K562 (cell line): ENCODE measurements at regions not wholly inside any gene's neighbourhood (a gene's known extent, or its start where the extent isn't known, plus 50 kb on each side); places are given as distances from the start of the nearest gene placed in this dataset.

Experiments
- ATAC-seq: fragments of 200-7000 bp; cut with Tn5 transposase; 3 replicates; pipeline ENCODE4 v1.9.1; 2020; ENCODE audit warnings: moderate library complexity
- BruUV-seq: library from RNA; stranded (reverse); fragments of 400-500 nt; replicated peaks from 2 replicates; lab custom pipeline; 2021; lab: Mats Ljungman, UMichigan
- CTCF ChIA-PET: fragments of 300-600 bp; formaldehyde crosslinking; extraction: SDS; loops from one replicate; lab custom pipeline; 2021; ENCODE audit warnings: low intra/inter-chr PET ratio; lab: Yijun Ruan, JAX
- POLR2A ChIA-PET: fragments of 300-600, 350-650 bp; sonication (Branson Sonifier 250); formaldehyde crosslinking; extraction: SDS; loops from one replicate; lab custom pipeline; 2021; ENCODE audit warnings: antibody characterized with exemption, inconsistent platforms; lab: Yijun Ruan, JAX
- DNase-seq, 4 experiments: peaks; one replicate each; pipeline versions ENCODE4 v3.0.0 to v3.0.0-alpha.2; 2011 to 2018; ENCODE audit warnings: low spot score in 3 of 4, mixed read lengths in 3 of 4; ENCODE audit errors: extremely low read depth in 1 of 4
- FAIRE-seq: peaks from 2 replicates; lab custom pipeline; 2011; peaks lifted over from hg19 to GRCh38; lab: Jason Lieb, UNC
- H2AFZ ChIP-seq: 2 replicates; pipeline ENCODE4 v1.6.0; 2011; ENCODE audit warnings: low read depth, low read length, control low read depth, inconsistent platforms
- H3K27ac ChIP-seq: fragments of 200-600 bp; 3 replicates; pipeline ENCODE4 v1.8.0; 2011; ENCODE audit warnings: low read depth, mild to moderate bottlenecking, control low read depth, inconsistent platforms, low read length, moderate library complexity, mixed read lengths; ENCODE audit errors: extremely low read depth
- H3K27me3 ChIP-seq, 2 experiments: fragments of 300-600 bp in 1 of 2; 2 replicates in 1 of 2; 3 replicates in 1 of 2; pipeline versions ENCODE4 v1.6.0 to v1.8.0; 2011; ENCODE audit warnings: inconsistent platforms in 2 of 2, low read length in 2 of 2, mild to moderate bottlenecking in 1 of 2, mixed read lengths in 1 of 2, moderate library complexity in 1 of 2; ENCODE audit not compliant: control insufficient read depth in 2 of 2, insufficient read depth in 2 of 2
- H3K36me3 ChIP-seq: fragments of 300-600 bp; 3 replicates; pipeline ENCODE4 v1.8.0; 2011; ENCODE audit warnings: mild to moderate bottlenecking, low read length, inconsistent platforms; ENCODE audit not compliant: control insufficient read depth, insufficient read depth
- H3K4me1 ChIP-seq, 2 experiments: fragments of 200-600 bp in 1 of 2; replicated peaks in 1 of 2; 2 replicates in 1 of 2; 3 replicates in 1 of 2; pipeline versions ENCODE4 v1.5.1 to v1.8.0; 2011; ENCODE audit warnings: inconsistent platforms in 2 of 2, low read length in 2 of 2, mild to moderate bottlenecking in 1 of 2, mixed read lengths in 1 of 2, moderate library complexity in 1 of 2; ENCODE audit not compliant: control insufficient read depth in 2 of 2, insufficient read depth in 2 of 2
- H3K4me2 ChIP-seq: 2 replicates; pipeline ENCODE4 v1.6.1; 2011; ENCODE audit warnings: low read length, control low read depth, inconsistent platforms, mixed read lengths; ENCODE audit not compliant: insufficient read depth
- H3K4me3 ChIP-seq: fragments of 200-600 bp; sonication (generic), shearing (Covaris generic); 2 replicates; pipeline ENCODE4 v1.5.1; 2016; ENCODE audit warnings: control low read depth, inconsistent platforms
- H3K79me2 ChIP-seq: fragments of 200-600 bp; 3 replicates; pipeline ENCODE4 v1.8.0; 2011; ENCODE audit warnings: low read length, inconsistent platforms; ENCODE audit not compliant: control insufficient read depth, insufficient read depth
- H3K9ac ChIP-seq, 2 experiments: 2 replicates each; pipeline versions ENCODE4 v1.6.0 to v1.6.1; 2011; ENCODE audit warnings: low read depth in 2 of 2, low read length in 2 of 2, control low read depth in 1 of 2, inconsistent platforms in 1 of 2, mild to moderate bottlenecking in 1 of 2, mixed read lengths in 1 of 2; ENCODE audit not compliant: insufficient read depth in 1 of 2
- H3K9me1 ChIP-seq: one replicate; pipeline ENCODE4 v1.6.0; 2011; ENCODE audit warnings: inconsistent platforms, mild to moderate bottlenecking, low read length, moderate library complexity; ENCODE audit not compliant: control insufficient read depth, insufficient read depth
- H3K9me3 ChIP-seq: replicated peaks from 2 replicates; pipeline ENCODE4 v1.5.1; 2011; ENCODE audit warnings: low read depth, low read length, inconsistent platforms; ENCODE audit not compliant: control insufficient read depth, insufficient read depth
- H4K20me1 ChIP-seq: replicated peaks from 2 replicates; pipeline ENCODE4 v1.6.1; 2011; ENCODE audit warnings: low read length, inconsistent platforms, mixed read lengths; ENCODE audit not compliant: control insufficient read depth, insufficient read depth
- JUNB ChIP-seq: fragments of 450-650 bp; formaldehyde crosslinking; conservative IDR thresholded peaks from 2 replicates; pipeline ENCODE4 v1.4.0; 2020; ENCODE audit warnings: mild to moderate bottlenecking
- MCM3 ChIP-seq: fragments of 450-650 bp; IDR thresholded peaks from 2 replicates; pipeline ENCODE4 v1.6.1; 2016
- SAFB2 ChIP-seq: fragments of 200-400 bp; formaldehyde crosslinking; IDR thresholded peaks from 2 replicates; pipeline ENCODE4 v1.6.1; 2018; ENCODE audit warnings: borderline replicate concordance, low read length, low read depth, moderate library complexity; ENCODE audit not compliant: severe bottlenecking
- SMARCA5 ChIP-seq: fragments of 450-650 bp; IDR thresholded peaks from 2 replicates; pipeline ENCODE4 v1.6.1; 2016
- TGIF2 ChIP-seq: sonication (generic); formaldehyde crosslinking; IDR thresholded peaks from 2 replicates; pipeline ENCODE4 v1.8.1; 2022; ENCODE audit warnings: mild to moderate bottlenecking, missing genetic modification reagents, moderate library complexity
- WGBS: fragments of 100-300 bp; shearing (Covaris generic); methylation state at CpG from one replicate; pipeline ENCODE4 v1.1.6; 2016; ENCODE audit warnings: low coverage, mixed read lengths; ENCODE audit not compliant: insufficient coverage; ENCODE audit errors: missing lambda C conversion rate; 5-methylcytosine and 5-hydroxymethylcytosine counted together
- in situ Hi-C: fragments of 300-500 bp; cut with MboI; formaldehyde crosslinking; loops from 4 replicates; pipeline ENCODE4 v1.15.0; 2018; ENCODE audit warnings: inconsistent platforms, mixed read lengths
- intact Hi-C: fragments of 100-400 bp; cut with micrococcal nuclease; formaldehyde crosslinking; loops from 2 replicates; pipeline ENCODE4 v1.14.2; 2022
- TF ChIP-seq, protein P1 (sequence below): fragments of 450-650 bp; formaldehyde crosslinking; IDR thresholded peaks from 2 replicates; pipeline ENCODE4 v1.4.0; 2022; ENCODE audit warnings: mild to moderate bottlenecking, moderate library complexity
- TF ChIP-seq, protein P2 (sequence below): fragments of 450-650 bp; IDR thresholded peaks from 2 replicates; pipeline ENCODE4 v1.6.1; 2016

- TF ChIP-seq, protein P1, sequence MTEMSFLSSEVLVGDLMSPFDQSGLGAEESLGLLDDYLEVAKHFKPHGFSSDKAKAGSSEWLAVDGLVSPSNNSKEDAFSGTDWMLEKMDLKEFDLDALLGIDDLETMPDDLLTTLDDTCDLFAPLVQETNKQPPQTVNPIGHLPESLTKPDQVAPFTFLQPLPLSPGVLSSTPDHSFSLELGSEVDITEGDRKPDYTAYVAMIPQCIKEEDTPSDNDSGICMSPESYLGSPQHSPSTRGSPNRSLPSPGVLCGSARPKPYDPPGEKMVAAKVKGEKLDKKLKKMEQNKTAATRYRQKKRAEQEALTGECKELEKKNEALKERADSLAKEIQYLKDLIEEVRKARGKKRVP (CRISPR knock-in tag) = no peak
- TF ChIP-seq SMARCA5 (no peak), JUNB (CRISPR knock-in tag) (no peak), MCM3 (no peak)
- TF ChIP-seq, protein P2, sequence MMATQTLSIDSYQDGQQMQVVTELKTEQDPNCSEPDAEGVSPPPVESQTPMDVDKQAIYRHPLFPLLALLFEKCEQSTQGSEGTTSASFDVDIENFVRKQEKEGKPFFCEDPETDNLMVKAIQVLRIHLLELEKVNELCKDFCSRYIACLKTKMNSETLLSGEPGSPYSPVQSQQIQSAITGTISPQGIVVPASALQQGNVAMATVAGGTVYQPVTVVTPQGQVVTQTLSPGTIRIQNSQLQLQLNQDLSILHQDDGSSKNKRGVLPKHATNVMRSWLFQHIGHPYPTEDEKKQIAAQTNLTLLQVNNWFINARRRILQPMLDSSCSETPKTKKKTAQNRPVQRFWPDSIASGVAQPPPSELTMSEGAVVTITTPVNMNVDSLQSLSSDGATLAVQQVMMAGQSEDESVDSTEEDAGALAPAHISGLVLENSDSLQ = no peak
These were observed 118.2 kb upstream of the GOLIM4 start (continued) for GRCh38 chr3:168213920-168214319.

GRCh38 chr3:168212664-168213285, 117.1 kb upstream of the GOLIM4 start:
- no peak overlapping the region for H3K27ac ChIP-seq
- intact Hi-C loops = loop anchor here (10.0 kb wide), 2 partner anchors 482 to 1532 kb away; no protein-coding TSS in a partner anchor
- H4K20me1 ChIP-seq = no peaks in the 10 kb centered on the region
- FAIRE-seq (no peak), DNase-seq (no peak), ATAC-seq (no peak)
- H2AFZ ChIP-seq = no peak overlapping the region
- ChIA-PET CTCF (interaction anchor here (2.0 kb wide), 1 partner anchor 634 kb away, joined by 10 read pairs; no protein-coding TSS in a partner anchor), POLR2A (no interaction called here)
- H3K4me1 ChIP-seq = no peaks in the 10 kb centered on the region
- no peaks in the 10 kb centered on the region for H3K9me3 ChIP-seq
- H3K36me3 ChIP-seq = no peaks in the 10 kb centered on the region
- no TSS peak for BruUV-seq
- WGBS = 0% methylated on average over 3 of the region's 3 CpGs
- no peak overlapping the region for H3K4me3 ChIP-seq
- no peaks in the 10 kb centered on the region for H3K9me1 ChIP-seq
- H3K4me2 ChIP-seq = no peak overlapping the region
- H3K9ac ChIP-seq = no peak overlapping the region
- no peaks in the 10 kb centered on the region for H3K79me2 ChIP-seq
- no peak for TF ChIP-seq TGIF2 (CRISPR knock-in tag)
- no peak for TF ChIP-seq SAFB2
- TF ChIP-seq, all 486 proteins: peak for 0
- in situ Hi-C loops = loop anchor here (10.0 kb wide), 1 partner anchor 642 kb away; no protein-coding TSS in a partner anchor
- no peaks in the 10 kb centered on the region; a peak in 1 of 5 replicates for H3K27me3 ChIP-seq
